ENCODE measurements at regions not wholly inside any gene's neighbourhood (a gene's known extent, or its start where the extent isn't known, plus 50 kb on each side); places are given as distances from the start of the nearest gene placed in this dataset.

- 63 to 73% (median 68%) methylated on average over 5 of the region's 5 CpGs for WGBS, 5 donors
- H3K9me3 ChIP-seq = no peaks in the 10 kb centered on the region
- intact Hi-C loops (cut with DNase I; ENCODE audit: low total_unique reads) = no loop called here
Measured at GRCh38 chr9:23123048-23123632, 676.5 kb downstream of the DMRTA1 start.

GRCh38 chr9:23145467-23145866 is 680.6 kb downstream of the ELAVL2 start:
- DNase-seq = no peak
- TF ChIP-seq EP300 (IDR thresholded peaks at IDR 0.05) = no peak
- TF ChIP-seq POLR2AphosphoS5 (IDR thresholded peaks at IDR 0.05) = no peak
- TF ChIP-seq POLR2A (IDR thresholded peaks at IDR 0.05) = no peak
- no peak for TF ChIP-seq CTCF (IDR thresholded peaks at IDR 0.05)
- no peaks in the 10 kb centered on the region for H3K27me3 ChIP-seq
- WGBS, 5 donors = 60 to 90% (median 87%) methylated on average over 1 of the region's 1 CpG
- no peaks in the 10 kb centered on the region for H3K4me1 ChIP-seq
- no peaks in the 10 kb centered on the region for H3K36me3 ChIP-seq
- H3K4me3 ChIP-seq = no peak overlapping the region
- intact Hi-C loops (cut with DNase I; ENCODE audit: low total_unique reads) = no loop called here
- H3K9me3 ChIP-seq = peaks cover 0 to 19% (median 12%) of the 10 kb centered on the region in 4 donors
- no peak overlapping the region for H3K27ac ChIP-seq

More at GRCh38 chr9:23123048-23123632, 676.5 kb downstream of the DMRTA1 start:
- H3K36me3 ChIP-seq = no peaks in the 10 kb centered on the region
- H3K27me3 ChIP-seq = no peaks in the 10 kb centered on the region
- H3K4me3 ChIP-seq = no peak overlapping the region
- TF ChIP-seq CTCF (IDR thresholded peaks at IDR 0.05) (peak in 2 of 7 experiments; percentile 40 to 46), EP300 (IDR thresholded peaks at IDR 0.05) (no peak), POLR2AphosphoS5 (IDR thresholded peaks at IDR 0.05) (no peak), POLR2A (IDR thresholded peaks at IDR 0.05) (no peak)
- peak in 1 of 2 donors; percentile 69 for DNase-seq
- H3K4me1 ChIP-seq = no peaks in the 10 kb centered on the region
- no peak overlapping the region for H3K27ac ChIP-seq

DNA sequence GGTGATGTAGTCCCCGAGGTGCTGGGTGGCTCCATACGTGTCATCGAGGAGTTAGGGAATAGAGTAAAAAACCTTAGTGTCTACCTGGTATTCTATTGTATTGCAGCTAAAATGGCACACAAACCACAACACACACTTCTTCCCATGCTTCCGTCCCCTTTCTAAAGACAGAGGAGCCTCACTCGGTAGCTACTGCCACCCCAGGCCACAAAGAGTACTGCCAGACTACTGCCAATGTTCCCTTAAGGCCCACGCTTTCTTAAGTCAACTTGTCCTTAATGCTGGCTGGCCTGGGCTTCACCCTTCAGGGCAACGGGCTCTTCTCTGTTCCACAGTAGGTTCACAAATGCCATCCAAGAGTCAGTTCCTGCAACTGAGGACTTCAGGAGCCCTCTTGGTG is 673.0 kb downstream of the ELAVL2 start:
- no peak for TF ChIP-seq CTCF (IDR thresholded peaks at IDR 0.05)
- TF ChIP-seq EP300 (IDR thresholded peaks at IDR 0.05) = no peak
- TF ChIP-seq POLR2AphosphoS5 (IDR thresholded peaks at IDR 0.05) = no peak
- TF ChIP-seq POLR2A (IDR thresholded peaks at IDR 0.05) = no peak
- intact Hi-C loops (cut with DNase I; ENCODE audit: low total_unique reads) = no loop called here
- H3K27me3 ChIP-seq = no peaks in the 10 kb centered on the region
- H3K27ac ChIP-seq = no peak overlapping the region
- DNase-seq = no peak
- H3K9me3 ChIP-seq = peaks cover 0 to 7% (median 2%) of the 10 kb centered on the region in 4 donors
- H3K4me3 ChIP-seq = no peak overlapping the region
- no peaks in the 10 kb centered on the region for H3K36me3 ChIP-seq
- 81 to 89% (median 88%) methylated on average over 7 of the region's 7 CpGs for WGBS, 5 donors
- no peaks in the 10 kb centered on the region for H3K4me1 ChIP-seq

- WGBS, 5 donors = 78 to 90% (median 84%) methylated on average over 2 of the region's 2 CpGs
- H3K4me3 ChIP-seq = no peak overlapping the region
Measured at GRCh38 chr9:23160491-23160890, 665.5 kb downstream of the ELAVL2 start.

More at GRCh38 chr9:23160491-23160890, 665.5 kb downstream of the ELAVL2 start:
- no peaks in the 10 kb centered on the region for H3K27me3 ChIP-seq
- H3K4me1 ChIP-seq = no peaks in the 10 kb centered on the region
- DNase-seq = no peak
- H3K36me3 ChIP-seq = no peaks in the 10 kb centered on the region
- no peak overlapping the region for H3K27ac ChIP-seq
- TF ChIP-seq POLR2A (IDR thresholded peaks at IDR 0.05) = no peak
- no peak for TF ChIP-seq POLR2AphosphoS5 (IDR thresholded peaks at IDR 0.05)
- no peak for TF ChIP-seq CTCF (IDR thresholded peaks at IDR 0.05)
- TF ChIP-seq EP300 (IDR thresholded peaks at IDR 0.05) = no peak
- H3K9me3 ChIP-seq = peaks cover 0 to 22% (median 3%) of the 10 kb centered on the region in 4 donors
- intact Hi-C loops (cut with DNase I; ENCODE audit: low total_unique reads) = no loop called here
